Choroid plexus epithelial cell (primary cell): ENCODE measurements at regions not wholly inside any gene's neighbourhood (a gene's known extent, or its start where the extent isn't known, plus 50 kb on each side); places are given as distances from the start of the nearest gene placed in this dataset.

Experiments
- DNase-seq: peaks from one replicate; pipeline ENCODE4 v3.0.0-alpha.2; 2010; ENCODE audit warnings: low read depth
- H3K4me3 ChIP-seq: 2 replicates; pipeline ENCODE4 v1.5.1; 2011; ENCODE audit warnings: low read depth, mild to moderate bottlenecking, control low read depth, low read length, moderate library complexity
- CTCF ChIP-seq: conservative IDR thresholded peaks from 2 replicates; pipeline ENCODE4 v1.5.1; 2011; ENCODE audit warnings: low read depth, mild to moderate bottlenecking, control low read depth, inconsistent platforms, low read length, moderate library complexity

DNA sequence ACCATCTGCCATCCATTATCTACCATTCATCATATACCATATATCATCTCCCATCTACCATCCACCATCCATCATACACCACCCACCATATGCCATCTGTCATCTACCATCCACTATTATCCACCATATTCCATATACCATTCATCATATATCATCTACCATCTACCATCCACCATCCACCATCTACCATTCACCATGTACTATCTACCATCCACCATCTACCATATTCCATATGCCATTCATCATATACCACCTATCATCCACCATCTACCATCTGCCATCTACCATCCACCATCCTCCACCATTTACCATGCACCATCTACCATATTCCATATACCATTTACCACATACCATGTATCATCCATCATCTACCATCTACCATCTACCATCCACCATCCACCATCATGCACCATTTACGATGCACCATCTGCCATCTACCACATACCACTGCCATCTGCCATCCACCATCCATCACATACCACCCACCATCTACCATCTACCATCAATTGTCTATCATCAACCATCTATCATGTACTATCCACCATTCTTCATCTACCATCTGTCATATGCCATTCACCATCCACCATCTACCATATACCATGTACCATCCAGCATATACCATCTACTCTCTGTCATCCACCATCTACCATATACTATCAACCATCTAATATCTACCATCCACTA, 50.6 kb upstream of the RAB4A start:
- H3K4me3 ChIP-seq: no peak overlapping the region
- TF ChIP-seq CTCF: no peak

DNA sequence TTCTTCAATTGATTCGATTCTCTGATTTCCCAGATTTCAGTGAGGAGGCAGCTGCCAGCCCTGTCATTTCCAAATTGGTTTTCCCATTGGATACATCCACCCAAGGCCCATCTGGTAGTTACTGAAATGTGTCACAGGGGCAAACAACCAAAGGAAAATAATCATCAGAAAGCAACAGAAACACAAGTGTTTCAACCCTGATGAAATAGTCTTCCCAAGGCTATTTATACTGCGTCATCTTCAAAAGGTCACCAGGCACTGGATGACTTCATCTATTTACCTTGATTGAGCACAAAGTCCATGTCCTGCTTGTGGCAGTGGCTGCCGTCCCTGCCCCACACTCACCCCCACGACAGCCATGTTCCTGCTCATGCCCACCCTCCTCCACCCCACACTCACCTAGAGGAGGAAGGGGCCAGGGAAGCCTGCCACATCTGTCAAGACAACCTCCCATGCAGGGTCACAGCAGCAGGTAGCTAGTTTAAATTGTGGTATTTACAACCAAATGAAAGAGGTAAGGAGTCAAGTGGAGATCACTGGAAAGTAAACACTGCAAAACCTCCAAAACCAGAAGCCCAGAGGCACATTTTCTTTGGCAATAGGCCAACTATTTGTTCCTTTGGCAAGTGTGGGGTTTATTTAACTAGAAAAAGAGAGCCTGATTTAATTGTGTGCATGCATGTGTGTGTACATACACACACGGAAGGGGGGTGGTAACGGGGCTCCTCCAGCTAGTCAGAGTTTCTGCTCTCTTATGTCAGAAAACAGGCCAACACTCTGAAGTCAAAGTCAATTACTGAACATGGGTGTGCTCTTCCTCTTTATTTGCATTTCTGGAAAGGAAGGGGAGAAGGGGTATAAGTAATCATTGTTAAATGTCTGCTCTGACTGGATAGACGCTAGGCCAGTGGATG, 49.5 kb upstream of the RAB4A start:
- no peak for TF ChIP-seq CTCF
- DNase-seq: peak; percentile 93

More for the DNA sequence above, 50.6 kb upstream of the RAB4A start:
- DNase-seq: no peak

More for the DNA sequence above, 49.5 kb upstream of the RAB4A start:
- H3K4me3 ChIP-seq: no peak overlapping the region
